BJ (cell line): ENCODE measurements at regions not wholly inside any gene's neighbourhood (a gene's known extent, or its start where the extent isn't known, plus 50 kb on each side); places are given as distances from the start of the nearest gene placed in this dataset.

Experiments
- CTCF ChIA-PET: fragments of 350-600 bp; formaldehyde crosslinking; extraction: SDS; loops from one replicate; lab custom pipeline; 2021; ENCODE audit warnings: antibody characterized with exemption, inconsistent platforms; lab: Yijun Ruan, JAX
- POLR2A ChIA-PET: fragments of 300-600 bp; sonication (Branson Sonifier 250); formaldehyde crosslinking; extraction: SDS; loops from one replicate; lab custom pipeline; 2021; ENCODE audit warnings: antibody characterized with exemption; lab: Charles Lee
- DNase-seq: peaks from one replicate; pipeline ENCODE4 v3.0.0-alpha.2; 2011; ENCODE audit warnings: low read depth
- H3K27me3 ChIP-seq: 2 replicates; pipeline ENCODE4 v1.6.0; 2011; ENCODE audit warnings: low read length; ENCODE audit not compliant: control insufficient read depth, insufficient read depth
- H3K36me3 ChIP-seq: 2 replicates; pipeline ENCODE4 v1.5.1; 2011; ENCODE audit warnings: low read length; ENCODE audit not compliant: control insufficient read depth, insufficient read depth
- H3K4me3 ChIP-seq: 2 replicates; pipeline ENCODE4 v1.5.1; 2011; ENCODE audit warnings: low read depth, mild to moderate bottlenecking, control low read depth, low read length
- CTCF ChIP-seq: IDR thresholded peaks from 2 replicates; pipeline ENCODE4 v1.5.1; 2011; ENCODE audit warnings: low read depth, mild to moderate bottlenecking, control low read depth, inconsistent platforms, low read length, moderate library complexity; ENCODE audit not compliant: insufficient read depth

GRCh38 chr6:153927867-153928266 lies 111.2 kb upstream of the OPRM1 start:
- H3K4me3 ChIP-seq: no peak overlapping the region
- ChIA-PET CTCF (no interaction called here), POLR2A (no interaction called here)
- no peaks in the 10 kb centered on the region for H3K36me3 ChIP-seq
- DNase-seq: no peak
- no peaks in the 10 kb centered on the region for H3K27me3 ChIP-seq
- TF ChIP-seq CTCF: no peak

GRCh38 chr6:153898360-153899059 lies 140.5 kb upstream of the OPRM1 start:
- H3K36me3 ChIP-seq: no peaks in the 10 kb centered on the region
- no peak for DNase-seq
- ChIA-PET POLR2A (no interaction called here), CTCF (no interaction called here)
- no peak overlapping the region for H3K4me3 ChIP-seq
- TF ChIP-seq CTCF: no peak
- H3K27me3 ChIP-seq: no peaks in the 10 kb centered on the region

DNA sequence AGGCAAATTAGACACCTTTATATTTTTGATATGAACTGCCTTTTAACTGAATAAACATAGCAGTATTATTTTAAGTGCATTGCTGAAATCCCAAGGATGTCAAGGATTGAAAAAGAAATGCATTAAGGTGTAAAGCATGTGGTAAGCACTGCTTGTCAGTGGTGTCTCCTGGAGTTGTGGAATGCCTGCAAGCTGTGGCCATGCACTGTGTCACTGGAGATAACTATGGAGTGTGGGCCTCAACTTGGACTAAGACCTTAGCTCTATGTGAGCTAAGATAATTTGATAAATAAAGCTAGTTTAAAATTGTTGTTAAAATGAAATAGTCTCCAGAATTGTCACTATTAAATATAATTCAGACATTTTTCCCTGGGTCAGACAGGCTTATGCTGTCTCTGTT lies 156.6 kb upstream of the OPRM1 start:
- ChIA-PET POLR2A (no interaction called here), CTCF (no interaction called here)
- no peaks in the 10 kb centered on the region for H3K27me3 ChIP-seq
- H3K36me3 ChIP-seq: no peaks in the 10 kb centered on the region
- no peak for DNase-seq
- no peak for TF ChIP-seq CTCF
- H3K4me3 ChIP-seq: no peak overlapping the region

- TF ChIP-seq CTCF: no peak
- CTCF ChIA-PET: no interaction called here
Observed at GRCh38 chr6:153873541-153873940, 165.5 kb upstream of the OPRM1 start.

GRCh38 chr6:153872946-153873345 lies 166.1 kb upstream of the OPRM1 start:
- TF ChIP-seq CTCF: no peak
- Histone ChIP-seq H3K36me3 (no peaks in the 10 kb centered on the region), H3K27me3 (no peaks in the 10 kb centered on the region), H3K4me3 (no peak overlapping the region)
- CTCF ChIA-PET: interaction anchor here (0.5 kb wide), 1 partner anchor 1233 kb away, joined by 5 read pairs; no protein-coding TSS in a partner anchor
- DNase-seq: no peak
- POLR2A ChIA-PET: no interaction called here

More at GRCh38 chr6:153873541-153873940, 165.5 kb upstream of the OPRM1 start:
- no peaks in the 10 kb centered on the region for H3K27me3 ChIP-seq
- POLR2A ChIA-PET: no interaction called here
- no peak overlapping the region for H3K4me3 ChIP-seq
- no peaks in the 10 kb centered on the region for H3K36me3 ChIP-seq
- DNase-seq: no peak
